ENCODE measurements at regions not wholly inside any gene's neighbourhood (a gene's known extent, or its start where the extent isn't known, plus 50 kb on each side); places are given as distances from the start of the nearest gene placed in this dataset.

DNA sequence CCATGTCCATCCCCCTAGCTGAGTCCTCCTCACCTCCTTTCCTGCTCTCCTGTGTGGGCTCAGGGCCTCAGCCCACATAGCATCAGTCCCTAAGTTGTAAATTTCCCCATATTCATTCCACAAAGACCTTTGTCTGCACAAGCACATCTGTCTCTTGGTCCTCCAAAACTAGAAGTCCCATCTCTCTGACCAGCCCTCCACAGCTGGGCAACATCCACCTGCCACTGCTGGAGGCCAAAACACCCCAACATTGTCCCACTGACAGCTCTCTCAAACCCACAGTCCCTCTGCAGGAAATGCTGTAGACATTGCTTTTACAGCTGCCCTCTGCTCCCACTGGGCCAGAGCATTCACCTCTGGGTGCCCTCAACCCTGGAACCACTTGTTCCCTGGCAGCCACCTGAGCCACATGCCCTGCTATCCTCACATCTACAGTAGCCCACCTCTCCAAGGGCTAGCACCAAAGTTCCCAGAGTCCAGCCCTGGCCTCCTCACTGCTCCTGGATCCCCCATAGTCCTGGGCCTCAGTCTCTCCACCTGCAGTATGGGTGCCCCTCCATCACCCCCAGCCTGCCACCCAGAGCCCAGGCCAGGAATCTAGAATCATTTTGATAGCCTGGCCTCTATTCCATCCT is 1722.7 kb downstream of the TP53TG3F start:
- Histone ChIP-seq H3K4me1 (ENCODE audit: insufficient read depth) (no peaks in the 10 kb centered on the region), H3K4me2 (ENCODE audit: unreplicated experiment) (no peak overlapping the region), H3K9me3 (ENCODE audit: low read depth) (no peaks in the 10 kb centered on the region), H3K27ac (no peak overlapping the region), H3K79me2 (ENCODE audit: insufficient read depth) (no peaks in the 10 kb centered on the region), H3K27me3 (replicated peaks; ENCODE audit: insufficient read depth) (no peaks in the 10 kb centered on the region), H4K20me1 (ENCODE audit: insufficient read depth) (no peaks in the 10 kb centered on the region), H3K9me2 (ENCODE audit: insufficient read depth) (no peaks in the 10 kb centered on the region), H2AFZ (no peak overlapping the region), H3K4me3 (no peak overlapping the region), H3K36me3 (ENCODE audit: low read depth) (no peaks in the 10 kb centered on the region), H3K9ac (no peak overlapping the region), H3F3A (ENCODE audit: insufficient read depth) (no peaks in the 10 kb centered on the region)
- no peak for DNase-seq
- no peak for TF ChIP-seq EZH2phosphoT487 (IDR thresholded peaks at IDR 0.05; ENCODE audit: insufficient read depth, low read depth)
- no peak for TF ChIP-seq EZH2 (IDR thresholded peaks at IDR 0.05; ENCODE audit: insufficient read depth, poor library complexity, severe bottlenecking)
- in situ Hi-C loops (cut with MboI): no loop called here

DNA sequence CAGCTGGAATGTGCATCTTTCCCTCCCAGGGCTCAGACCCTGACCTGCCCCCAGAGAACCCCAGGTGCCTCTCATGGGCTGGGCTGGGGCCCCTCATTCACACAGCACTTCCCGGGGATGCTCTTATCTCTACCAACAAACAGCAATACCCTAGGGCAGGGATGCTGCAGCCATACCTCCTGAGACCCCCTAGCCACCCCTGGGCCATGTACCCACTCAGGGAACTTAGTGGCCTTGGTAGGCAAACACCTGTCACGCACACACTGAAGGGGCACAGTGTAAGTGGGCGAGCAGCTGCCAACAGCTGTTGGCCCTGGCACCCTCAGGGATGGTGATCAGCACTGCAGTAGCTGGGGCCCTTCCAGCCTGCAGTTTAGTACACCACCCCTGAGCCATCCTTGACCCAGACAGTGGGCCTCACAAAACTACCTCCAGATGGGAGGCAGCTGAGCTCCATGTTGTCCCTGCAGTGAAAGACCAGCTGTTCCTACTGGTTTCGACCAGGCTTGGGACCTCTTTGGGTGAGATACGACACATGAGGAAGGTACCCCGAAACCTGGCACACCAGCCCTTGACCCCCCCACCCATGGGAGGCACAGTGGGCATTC is 1723.6 kb downstream of the TP53TG3F start:
- no peaks in the 10 kb centered on the region for H3K27me3 ChIP-seq (replicated peaks; ENCODE audit: insufficient read depth)
- no peak for DNase-seq
- H3K4me2 ChIP-seq (ENCODE audit: unreplicated experiment): no peak overlapping the region
- no peak overlapping the region for H3K9ac ChIP-seq
- no peak overlapping the region for H3K4me3 ChIP-seq
- H3F3A ChIP-seq (ENCODE audit: insufficient read depth): no peaks in the 10 kb centered on the region
- TF ChIP-seq EZH2phosphoT487 (IDR thresholded peaks at IDR 0.05; ENCODE audit: insufficient read depth, low read depth) (no peak), EZH2 (IDR thresholded peaks at IDR 0.05; ENCODE audit: insufficient read depth, poor library complexity, severe bottlenecking) (no peak)
- H3K27ac ChIP-seq: no peak overlapping the region
- H2AFZ ChIP-seq: no peak overlapping the region
- no peaks in the 10 kb centered on the region for H3K9me2 ChIP-seq (ENCODE audit: insufficient read depth)
- WGBS, 2 experiments (ENCODE audit: low coverage in 1 of 2, low lambda C conversion rate in 2 of 2, missing lambda C conversion rate in 2 of 2): 21 to 28% methylated on average over 5 to 6 of the region's 6 CpGs
- H3K79me2 ChIP-seq (ENCODE audit: insufficient read depth): no peaks in the 10 kb centered on the region
- no peaks in the 10 kb centered on the region for H3K9me3 ChIP-seq (ENCODE audit: low read depth)
- no peaks in the 10 kb centered on the region for H4K20me1 ChIP-seq (ENCODE audit: insufficient read depth)
- in situ Hi-C loops (cut with MboI): no loop called here
- H3K4me1 ChIP-seq (ENCODE audit: insufficient read depth): no peaks in the 10 kb centered on the region
- no peaks in the 10 kb centered on the region for H3K36me3 ChIP-seq (ENCODE audit: low read depth)

DNA sequence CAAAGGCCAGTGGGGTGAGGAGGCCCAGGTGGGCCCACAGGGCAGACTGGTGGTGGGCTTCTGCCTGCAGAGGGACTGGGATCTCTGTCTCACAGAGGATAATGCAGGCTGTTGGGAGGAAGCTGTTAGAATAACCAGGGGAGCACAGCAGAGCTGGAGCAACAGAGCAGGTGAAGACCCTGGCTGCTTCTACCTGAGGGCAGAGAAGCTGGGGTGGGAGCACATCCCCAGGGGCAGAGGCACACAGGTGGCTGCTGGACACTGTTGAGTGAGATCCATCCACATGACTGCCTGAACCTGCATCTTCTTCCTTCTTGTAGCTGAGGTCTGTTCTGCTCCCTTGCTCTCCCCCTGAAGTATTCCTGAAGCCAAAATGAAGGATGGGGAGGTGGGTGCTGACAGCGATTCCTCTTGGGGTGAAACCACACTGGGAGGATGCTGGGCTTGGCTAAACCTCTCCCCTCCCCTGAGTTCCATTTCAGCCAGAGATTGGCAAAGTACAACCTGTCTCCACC is 1725.0 kb downstream of the TP53TG3F start:
- H3K9me3 ChIP-seq (ENCODE audit: low read depth): no peaks in the 10 kb centered on the region
- no peaks in the 10 kb centered on the region for H3K9me2 ChIP-seq (ENCODE audit: insufficient read depth)
- no peak overlapping the region for H3K4me3 ChIP-seq
- 12 to 14% methylated on average over 1 of the region's 1 CpG for WGBS, 2 experiments (ENCODE audit: low coverage in 1 of 2, low lambda C conversion rate in 2 of 2, missing lambda C conversion rate in 2 of 2)
- H3K4me1 ChIP-seq (ENCODE audit: insufficient read depth): no peaks in the 10 kb centered on the region
- H2AFZ ChIP-seq: no peak overlapping the region
- H3K4me2 ChIP-seq (ENCODE audit: unreplicated experiment): no peak overlapping the region
- H3K9ac ChIP-seq: no peak overlapping the region
- no peak overlapping the region for H3K27ac ChIP-seq
- DNase-seq: no peak
- H3K79me2 ChIP-seq (ENCODE audit: insufficient read depth): no peaks in the 10 kb centered on the region
- H3K36me3 ChIP-seq (ENCODE audit: low read depth): no peaks in the 10 kb centered on the region
- H3F3A ChIP-seq (ENCODE audit: insufficient read depth): no peaks in the 10 kb centered on the region
- H3K27me3 ChIP-seq (replicated peaks; ENCODE audit: insufficient read depth): no peaks in the 10 kb centered on the region
- TF ChIP-seq EZH2 (IDR thresholded peaks at IDR 0.05; ENCODE audit: insufficient read depth, poor library complexity, severe bottlenecking) (no peak), EZH2phosphoT487 (IDR thresholded peaks at IDR 0.05; ENCODE audit: insufficient read depth, low read depth) (no peak)
- H4K20me1 ChIP-seq (ENCODE audit: insufficient read depth): no peaks in the 10 kb centered on the region
- in situ Hi-C loops (cut with MboI): no loop called here

DNA sequence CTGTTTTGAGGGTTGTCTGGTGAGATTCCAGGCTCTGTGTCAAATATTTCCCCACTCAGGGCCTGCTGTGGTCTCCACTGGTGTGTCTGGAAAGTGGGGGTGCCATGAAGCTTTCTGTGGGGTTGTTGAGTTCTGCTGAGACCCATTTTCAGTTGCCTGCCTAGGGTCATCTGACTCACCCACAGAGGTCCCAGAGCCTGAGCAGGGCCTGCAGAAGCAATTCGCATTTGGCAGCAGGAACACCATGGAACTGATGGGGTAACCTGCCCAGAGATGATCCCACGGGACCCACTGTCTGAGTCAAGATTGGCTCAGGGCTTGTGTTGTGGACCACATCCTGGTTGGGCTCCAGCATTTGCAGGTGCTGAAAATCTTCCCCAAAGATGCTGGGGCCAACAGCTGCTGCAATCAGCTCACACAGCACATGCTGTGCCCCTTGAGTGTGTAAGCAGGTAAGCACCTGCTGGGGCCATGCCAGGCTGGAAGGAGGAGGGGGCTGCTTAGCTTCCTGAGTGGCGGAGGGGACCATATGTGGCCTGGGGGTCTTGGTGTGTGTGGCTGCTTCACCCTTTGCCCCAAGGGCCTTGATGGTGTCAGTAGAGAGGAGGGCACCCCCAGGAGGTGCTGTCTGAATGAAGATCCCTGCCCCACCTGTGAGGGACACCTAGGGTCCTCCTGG is 1726.1 kb downstream of the TP53TG3F start:
- H2AFZ ChIP-seq: no peak overlapping the region
- in situ Hi-C loops (cut with MboI): no loop called here
- no peak overlapping the region for H3K9ac ChIP-seq
- H3K9me3 ChIP-seq (ENCODE audit: low read depth): no peaks in the 10 kb centered on the region
- no peaks in the 10 kb centered on the region for H3K36me3 ChIP-seq (ENCODE audit: low read depth)
- 15 to 21% methylated on average over 3 of the region's 3 CpGs for WGBS, 2 experiments (ENCODE audit: low coverage in 1 of 2, low lambda C conversion rate in 2 of 2, missing lambda C conversion rate in 2 of 2)
- no peak overlapping the region for H3K4me3 ChIP-seq
- H3F3A ChIP-seq (ENCODE audit: insufficient read depth): no peaks in the 10 kb centered on the region
- no peak for DNase-seq
- no peak overlapping the region for H3K27ac ChIP-seq
- no peaks in the 10 kb centered on the region for H3K79me2 ChIP-seq (ENCODE audit: insufficient read depth)
- no peak for TF ChIP-seq EZH2 (IDR thresholded peaks at IDR 0.05; ENCODE audit: insufficient read depth, poor library complexity, severe bottlenecking)
- no peak for TF ChIP-seq EZH2phosphoT487 (IDR thresholded peaks at IDR 0.05; ENCODE audit: insufficient read depth, low read depth)
- H3K27me3 ChIP-seq (replicated peaks; ENCODE audit: insufficient read depth): no peaks in the 10 kb centered on the region
- no peaks in the 10 kb centered on the region for H4K20me1 ChIP-seq (ENCODE audit: insufficient read depth)
- H3K4me2 ChIP-seq (ENCODE audit: unreplicated experiment): no peak overlapping the region
- H3K4me1 ChIP-seq (ENCODE audit: insufficient read depth): no peaks in the 10 kb centered on the region
- no peaks in the 10 kb centered on the region for H3K9me2 ChIP-seq (ENCODE audit: insufficient read depth)

Measured in GM23248 (cell line).